OCI-LY3 (cell line): ENCODE measurements at regions not wholly inside any gene's neighbourhood (a gene's known extent, or its start where the extent isn't known, plus 50 kb on each side); places are given as distances from the start of the nearest gene placed in this dataset.

Experiments used
- H2AFZ ChIP-seq: fragments of 200-600, 300-600 bp; shearing (Covaris generic); 2 replicates; pipeline ENCODE4 v1.6.0; 2014; ENCODE audit warnings: antibody characterized with exemption, low read depth, low read length
- H3K27ac ChIP-seq: fragments of 200-600, 300-600 bp; sonication (generic); 2 replicates; pipeline ENCODE4 v1.5.1; 2014; ENCODE audit warnings: mild to moderate bottlenecking, low read length, moderate library complexity, mixed read lengths
- H3K27me3 ChIP-seq: fragments of 200-600, 300-600 bp; sonication (generic); 2 replicates; pipeline ENCODE4 v1.6.1; 2014; ENCODE audit warnings: low read depth, low read length, mixed read lengths
- H3K36me3 ChIP-seq: fragments of 200-600, 300-600 bp; sonication (generic); replicated peaks from 2 replicates; pipeline ENCODE3; 2014; ENCODE audit warnings: low read depth, low read length, mixed read lengths
- H3K4me1 ChIP-seq: fragments of 300-600, 200-600 bp; sonication (generic); 2 replicates; pipeline ENCODE4 v1.6.1; 2014; ENCODE audit warnings: low read length, mixed read lengths
- H3K4me2 ChIP-seq: fragments of 200-600, 300-600 bp; sonication (generic); 2 replicates; pipeline ENCODE4 v1.6.1; 2014; ENCODE audit warnings: low read length, mixed read lengths
- H3K4me3 ChIP-seq: fragments of 300-600, 200-600 bp; sonication (generic); 2 replicates; pipeline ENCODE4 v1.5.1; 2014; ENCODE audit warnings: antibody characterized with exemption, mild to moderate bottlenecking, low read length, moderate library complexity
- H3K79me2 ChIP-seq: fragments of 300-600, 200-600 bp; shearing (Covaris generic); 2 replicates; pipeline ENCODE4 v1.6.1; 2014; ENCODE audit warnings: mild to moderate bottlenecking, low read length, mixed read lengths
- H3K9ac ChIP-seq: fragments of 300-600, 200-600 bp; shearing (Covaris generic); 2 replicates; pipeline ENCODE4 v1.6.0; 2014; ENCODE audit warnings: mild to moderate bottlenecking, low read length, moderate library complexity
- H3K9me3 ChIP-seq: fragments of 200-600, 300-600 bp; shearing (Covaris generic); 2 replicates; pipeline ENCODE4 v1.6.1; 2014; ENCODE audit warnings: low read length, mixed read lengths; ENCODE audit not compliant: insufficient read depth
- H4K20me1 ChIP-seq: fragments of 200-600, 300-600 bp; sonication (generic); 2 replicates; pipeline ENCODE4 v1.6.1; 2016; ENCODE audit warnings: low read length, mixed read lengths; ENCODE audit not compliant: insufficient read depth
- EZH2phosphoT487 ChIP-seq: fragments of 200-600 bp; shearing (Covaris generic); IDR thresholded peaks from 2 replicates; pipeline ENCODE4 v1.6.1; 2018; ENCODE audit warnings: antibody characterized with exemption, mixed run types, low read depth
- TF ChIP-seq, protein P1 (sequence below): fragments of 200-600, 300-600 bp; sonication (generic); IDR thresholded peaks from 2 replicates; pipeline ENCODE4 v1.5.1; 2014; ENCODE audit warnings: antibody characterized with exemption, low read length, low read depth

DNA sequence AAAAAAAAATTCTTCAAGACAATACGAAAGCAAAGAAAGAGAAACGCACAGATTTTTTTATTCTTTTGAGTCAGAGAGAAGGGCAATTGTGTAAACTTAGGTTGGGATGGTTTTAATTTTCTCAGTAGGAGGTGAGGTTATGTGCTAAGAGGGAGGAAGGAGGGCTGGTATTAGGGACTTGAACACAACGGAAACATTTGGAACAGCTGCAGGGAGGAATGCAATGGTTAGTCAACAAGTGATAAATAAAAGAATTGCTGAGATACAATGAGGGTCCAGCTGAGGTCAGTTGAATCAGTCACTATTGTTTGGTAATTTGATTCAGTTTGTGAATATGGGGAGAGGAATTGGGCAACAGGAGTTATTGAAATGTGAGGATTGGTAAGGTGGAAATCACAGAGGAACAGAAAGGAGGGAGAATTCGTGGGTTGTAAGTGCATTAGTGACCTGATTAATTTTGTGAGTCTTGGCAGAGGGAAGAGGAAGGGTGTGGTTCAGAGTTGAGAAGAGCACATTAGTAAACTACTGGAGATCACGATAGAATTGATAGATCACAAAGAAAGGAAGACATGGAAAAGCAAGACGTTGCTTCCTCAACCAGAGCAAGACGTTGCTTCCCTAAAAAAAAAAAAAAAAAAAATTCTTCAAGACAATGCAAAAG, 499.5 kb upstream of the SPRY2 start:
- no peak overlapping the region for H2AFZ ChIP-seq
- no peak overlapping the region for H3K27ac ChIP-seq
- no peaks in the 10 kb centered on the region for H3K27me3 ChIP-seq
- no peak overlapping the region for H3K4me2 ChIP-seq
- no peaks in the 10 kb centered on the region for H4K20me1 ChIP-seq
- H3K4me1 ChIP-seq: no peaks in the 10 kb centered on the region
- no peak overlapping the region for H3K4me3 ChIP-seq
- H3K9ac ChIP-seq: no peak overlapping the region
- no peak for TF ChIP-seq EZH2phosphoT487
- TF ChIP-seq, protein P1, sequence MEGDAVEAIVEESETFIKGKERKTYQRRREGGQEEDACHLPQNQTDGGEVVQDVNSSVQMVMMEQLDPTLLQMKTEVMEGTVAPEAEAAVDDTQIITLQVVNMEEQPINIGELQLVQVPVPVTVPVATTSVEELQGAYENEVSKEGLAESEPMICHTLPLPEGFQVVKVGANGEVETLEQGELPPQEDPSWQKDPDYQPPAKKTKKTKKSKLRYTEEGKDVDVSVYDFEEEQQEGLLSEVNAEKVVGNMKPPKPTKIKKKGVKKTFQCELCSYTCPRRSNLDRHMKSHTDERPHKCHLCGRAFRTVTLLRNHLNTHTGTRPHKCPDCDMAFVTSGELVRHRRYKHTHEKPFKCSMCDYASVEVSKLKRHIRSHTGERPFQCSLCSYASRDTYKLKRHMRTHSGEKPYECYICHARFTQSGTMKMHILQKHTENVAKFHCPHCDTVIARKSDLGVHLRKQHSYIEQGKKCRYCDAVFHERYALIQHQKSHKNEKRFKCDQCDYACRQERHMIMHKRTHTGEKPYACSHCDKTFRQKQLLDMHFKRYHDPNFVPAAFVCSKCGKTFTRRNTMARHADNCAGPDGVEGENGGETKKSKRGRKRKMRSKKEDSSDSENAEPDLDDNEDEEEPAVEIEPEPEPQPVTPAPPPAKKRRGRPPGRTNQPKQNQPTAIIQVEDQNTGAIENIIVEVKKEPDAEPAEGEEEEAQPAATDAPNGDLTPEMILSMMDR: no peak
- H3K79me2 ChIP-seq: no peaks in the 10 kb centered on the region
- H3K36me3 ChIP-seq: no peaks in the 10 kb centered on the region
- 0 out of 2 replicates have a peak, but pooled peaks cover 4% of the 10 kb centered on the region for H3K9me3 ChIP-seq

DNA sequence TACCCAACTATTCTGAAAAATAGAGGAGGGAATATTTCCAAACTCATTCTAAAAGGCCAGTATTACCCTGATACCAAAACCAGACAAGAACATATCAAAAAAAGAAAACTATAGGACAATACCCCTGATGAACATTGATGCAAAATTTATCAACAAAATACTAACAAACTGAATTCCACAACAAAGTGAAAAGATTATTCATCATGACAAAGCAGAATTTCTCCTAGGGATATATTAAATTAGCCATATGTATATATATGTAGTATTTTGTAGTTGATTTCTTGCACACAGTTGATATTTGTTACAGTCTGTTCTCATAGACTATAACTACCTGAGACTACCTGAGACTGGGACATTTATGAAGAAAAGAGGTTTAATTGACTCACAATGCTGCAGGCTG, 495.0 kb upstream of the SPRY2 start:
- Histone ChIP-seq H3K4me1 (no peaks in the 10 kb centered on the region), H3K4me3 (no peak overlapping the region), H3K9ac (no peak overlapping the region), H3K79me2 (no peaks in the 10 kb centered on the region), H3K9me3 (0 out of 2 replicates have a peak, but pooled peaks cover 4% of the 10 kb centered on the region), H4K20me1 (no peaks in the 10 kb centered on the region), H3K27me3 (no peaks in the 10 kb centered on the region), H3K36me3 (no peaks in the 10 kb centered on the region), H2AFZ (no peak overlapping the region), H3K4me2 (no peak overlapping the region), H3K27ac (no peak overlapping the region)
- TF ChIP-seq, protein P1: no peak

DNA sequence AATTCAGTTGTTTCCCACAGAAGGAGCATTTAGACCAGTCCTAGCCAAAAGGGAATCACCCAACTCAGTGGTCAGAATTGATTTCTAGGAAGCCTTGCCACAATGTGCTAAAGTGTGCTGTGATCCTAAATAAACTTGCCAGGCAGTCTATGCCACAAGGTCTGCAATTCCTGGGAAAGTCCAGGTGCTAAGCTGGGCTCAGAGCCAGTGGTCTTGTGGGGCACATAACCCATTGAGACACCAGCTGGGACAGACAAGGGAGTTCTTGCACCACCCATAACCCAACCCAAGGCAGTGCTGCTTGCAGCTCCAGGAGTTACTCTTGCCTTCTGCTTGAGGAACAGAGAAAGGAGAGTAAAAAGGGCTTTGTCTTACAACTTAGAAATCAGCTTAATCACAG, 489.5 kb upstream of the SPRY2 start:
- H3K79me2 ChIP-seq: no peaks in the 10 kb centered on the region
- TF ChIP-seq, protein P1: no peak
- no peak for TF ChIP-seq EZH2phosphoT487
- no peaks in the 10 kb centered on the region for H3K27me3 ChIP-seq
- H3K36me3 ChIP-seq: peaks cover 4% of the 10 kb centered on the region
- H3K4me1 ChIP-seq: no peaks in the 10 kb centered on the region
- no peak overlapping the region for H3K27ac ChIP-seq
- no peak overlapping the region for H3K9ac ChIP-seq
- H3K4me3 ChIP-seq: no peak overlapping the region
- H4K20me1 ChIP-seq: no peaks in the 10 kb centered on the region
- peaks cover 6% of the 10 kb centered on the region; the same call in 1 of the 2 replicates for H3K9me3 ChIP-seq
- no peak overlapping the region for H2AFZ ChIP-seq
- no peak overlapping the region for H3K4me2 ChIP-seq

DNA sequence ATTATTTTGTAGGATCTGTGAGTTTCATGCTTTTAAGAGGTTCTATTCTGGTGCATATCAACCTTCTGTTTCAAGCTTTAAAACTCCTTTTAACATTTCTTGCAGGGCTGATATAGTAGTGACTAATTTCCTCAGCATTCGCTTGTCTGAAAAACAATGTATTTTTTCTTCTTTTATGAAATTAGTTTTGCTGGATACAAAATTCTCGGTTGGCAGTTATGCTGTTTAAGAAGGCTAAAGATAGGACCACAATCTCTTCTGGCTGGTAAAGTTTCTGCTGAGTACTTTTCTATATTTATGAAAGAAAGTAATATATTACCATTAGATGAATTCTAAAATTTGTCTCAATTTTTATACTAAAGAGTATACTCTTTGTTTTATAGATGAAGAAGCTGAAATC, 487.8 kb upstream of the SPRY2 start:
- Histone ChIP-seq H3K4me2 (no peak overlapping the region), H3K36me3 (peaks cover 4% of the 10 kb centered on the region), H3K4me1 (no peaks in the 10 kb centered on the region), H4K20me1 (no peaks in the 10 kb centered on the region), H3K9ac (no peak overlapping the region), H3K79me2 (no peaks in the 10 kb centered on the region), H3K27me3 (no peaks in the 10 kb centered on the region), H3K9me3 (peaks cover 6% of the 10 kb centered on the region; the same call in 1 of the 2 replicates), H3K4me3 (no peak overlapping the region), H3K27ac (no peak overlapping the region), H2AFZ (no peak overlapping the region)
- TF ChIP-seq, protein P1: no peak
- no peak for TF ChIP-seq EZH2phosphoT487
